Urothelium cell line (cell line): ENCODE measurements at regions not wholly inside any gene's neighbourhood (a gene's known extent, or its start where the extent isn't known, plus 50 kb on each side); places are given as distances from the start of the nearest gene placed in this dataset.

Experiments used
- DNase-seq: peaks from one replicate; pipeline ENCODE4 v3.0.0; 2011; ENCODE audit warnings: low spot score, mixed read lengths
- FAIRE-seq: peaks from 2 replicates; lab custom pipeline; 2011; peaks lifted over from hg19 to GRCh38; lab: Jason Lieb, UNC

DNA sequence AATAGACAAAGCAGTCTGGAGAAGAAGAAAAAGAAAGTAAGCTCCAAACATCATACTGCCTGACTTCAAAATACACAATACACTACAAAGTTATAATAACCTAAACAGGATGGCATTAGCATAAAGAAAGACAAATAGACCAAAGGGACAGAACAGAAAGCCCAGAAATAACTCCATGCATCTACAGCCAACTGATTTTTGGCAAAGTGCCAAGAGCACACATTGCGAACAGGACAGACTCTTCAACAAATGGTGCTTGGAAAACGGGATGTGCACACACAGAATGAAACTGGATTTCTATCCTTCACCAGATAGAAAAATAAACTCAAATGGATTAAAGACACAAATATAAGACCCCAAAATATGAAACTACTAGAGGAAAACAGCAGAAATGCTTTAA is 66.6 kb upstream of the SPATA31E1 start:
- no peak for DNase-seq
- FAIRE-seq: no peak

DNA sequence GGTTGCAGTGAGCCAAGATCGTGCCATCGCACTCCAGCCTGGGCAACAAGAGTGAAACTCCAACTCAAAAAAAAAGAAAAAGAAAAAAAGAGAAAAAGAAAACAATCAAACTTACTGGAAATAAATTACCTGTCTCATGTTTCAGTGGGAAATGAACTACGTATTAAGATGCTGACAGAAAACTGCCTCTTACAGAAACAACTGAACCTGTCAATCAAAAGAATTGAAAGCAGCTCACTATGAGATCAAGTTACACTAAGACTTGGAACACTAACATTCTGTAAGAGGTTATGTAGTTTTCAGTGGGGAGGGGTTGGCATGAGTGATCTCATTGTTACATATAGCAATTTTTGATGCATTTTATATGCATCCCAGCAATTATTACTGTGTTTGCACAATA is 64.4 kb upstream of the SPATA31E1 start:
- no peak for FAIRE-seq

DNA sequence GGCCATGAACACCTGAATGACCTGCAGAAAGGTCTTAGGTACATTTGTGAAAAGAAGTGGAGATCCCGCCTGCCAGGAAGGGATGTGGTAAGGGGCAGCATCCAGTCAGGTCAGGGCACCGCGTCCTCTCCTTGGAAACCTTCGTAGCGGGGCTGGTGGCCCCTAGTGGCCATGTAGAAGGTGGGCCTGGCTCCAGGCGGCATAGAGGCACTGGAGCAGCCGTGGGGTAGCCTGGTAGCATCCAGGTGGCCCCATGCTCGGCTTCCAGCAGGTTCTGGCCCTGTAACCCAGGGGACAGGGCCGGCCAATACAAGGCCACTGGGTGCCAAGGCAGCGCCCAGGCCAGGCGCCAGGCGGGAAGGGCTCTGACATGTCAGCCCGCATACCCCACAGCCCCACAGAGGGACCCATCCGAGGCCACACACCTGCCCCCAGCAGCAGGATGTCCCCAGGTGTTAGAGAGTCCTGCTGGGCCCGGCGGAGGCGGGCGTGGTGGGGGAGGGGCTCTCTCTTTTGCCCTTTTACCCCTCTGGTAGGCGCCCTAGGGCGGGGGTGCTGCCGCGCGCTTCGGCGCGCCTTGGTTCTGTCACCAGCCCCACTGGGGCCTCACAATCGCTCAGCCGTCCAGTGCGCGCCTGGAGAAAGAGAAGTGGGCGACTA is 58.3 kb upstream of the SPATA31E1 start:
- DNase-seq: no peak
- FAIRE-seq: no peak

More for the DNA sequence above, 64.4 kb upstream of the SPATA31E1 start:
- no peak for DNase-seq

DNA sequence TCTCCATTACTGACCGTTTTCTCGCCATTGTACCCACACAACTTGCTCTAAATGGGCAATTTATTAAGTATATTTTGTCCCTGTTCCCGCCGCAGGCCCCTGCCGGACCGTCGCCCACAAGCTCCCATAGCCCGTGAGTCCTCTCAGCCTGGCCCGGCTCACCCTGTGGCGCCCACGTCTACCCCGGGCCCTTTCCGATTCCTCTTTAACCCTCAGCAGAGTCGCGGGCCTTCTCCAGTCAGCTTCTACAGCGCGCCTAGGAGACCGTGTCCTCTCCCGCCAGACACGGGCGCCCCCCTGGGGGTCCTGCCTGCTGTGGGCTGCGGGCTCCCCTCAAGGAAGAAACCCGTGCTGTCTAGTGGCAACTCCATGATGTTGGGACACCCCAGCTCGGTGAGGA is 57.8 kb upstream of the SPATA31E1 start:
- FAIRE-seq (no peak), DNase-seq (no peak)

DNA sequence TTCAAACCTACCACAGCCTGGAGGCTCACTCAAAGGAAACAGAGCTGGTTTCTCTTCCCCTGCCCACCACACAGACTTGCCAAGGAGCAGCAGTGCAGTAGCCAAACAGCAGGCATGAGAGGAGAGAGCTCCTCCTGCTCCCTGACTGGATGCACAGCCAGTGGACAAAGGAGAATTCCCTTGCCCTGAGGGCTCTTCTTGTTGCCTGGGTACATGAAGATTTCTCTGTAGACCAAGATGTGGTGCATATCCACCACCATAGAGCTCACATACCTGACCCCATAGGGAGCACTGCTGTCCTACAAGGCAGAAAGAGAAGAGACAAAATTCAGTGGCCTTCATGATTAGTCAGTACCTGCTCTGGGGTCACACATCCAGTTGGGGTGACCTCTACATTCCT is 56.3 kb upstream of the SPATA31E1 start:
- FAIRE-seq (no peak), DNase-seq (no peak)

DNA sequence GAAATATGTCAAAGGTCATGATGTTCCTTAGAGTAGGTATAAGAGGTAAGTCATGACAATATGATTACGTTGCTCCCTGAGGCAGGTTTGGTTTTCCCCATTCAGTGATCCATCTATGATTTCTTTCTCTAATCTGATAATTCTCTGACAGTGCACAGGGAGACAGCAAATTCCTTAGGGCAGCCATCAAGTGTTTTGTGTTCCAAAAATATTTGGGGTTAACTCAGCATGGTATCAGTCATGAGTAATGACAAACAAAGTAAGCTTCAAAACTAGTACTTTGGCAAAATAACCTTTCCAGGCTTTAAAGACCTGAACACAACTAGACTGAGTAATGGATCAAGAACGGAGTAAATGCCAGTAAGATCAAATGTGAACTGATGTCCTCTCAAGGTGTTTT is 55.3 kb upstream of the SPATA31E1 start:
- no peak for DNase-seq
- no peak for FAIRE-seq

DNA sequence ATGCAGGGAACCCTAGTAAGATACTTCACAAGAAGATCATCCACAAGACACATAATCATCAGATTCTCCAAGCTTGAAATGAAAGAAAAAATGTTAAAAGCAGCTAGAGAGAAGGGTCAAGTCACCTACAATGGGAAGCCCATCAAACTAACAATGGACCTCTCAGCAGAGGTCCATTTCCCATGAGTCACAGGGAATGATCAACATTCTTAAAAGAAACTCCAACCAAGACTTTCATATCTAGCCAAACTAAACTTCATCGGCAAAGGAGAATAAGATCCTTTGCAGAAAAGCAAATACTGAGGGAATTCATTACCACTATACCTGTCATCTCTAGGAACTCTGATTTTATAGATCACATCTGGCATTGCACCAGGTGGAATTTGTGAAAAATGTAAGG is 52.9 kb upstream of the SPATA31E1 start:
- FAIRE-seq (no peak), DNase-seq (no peak)

DNA sequence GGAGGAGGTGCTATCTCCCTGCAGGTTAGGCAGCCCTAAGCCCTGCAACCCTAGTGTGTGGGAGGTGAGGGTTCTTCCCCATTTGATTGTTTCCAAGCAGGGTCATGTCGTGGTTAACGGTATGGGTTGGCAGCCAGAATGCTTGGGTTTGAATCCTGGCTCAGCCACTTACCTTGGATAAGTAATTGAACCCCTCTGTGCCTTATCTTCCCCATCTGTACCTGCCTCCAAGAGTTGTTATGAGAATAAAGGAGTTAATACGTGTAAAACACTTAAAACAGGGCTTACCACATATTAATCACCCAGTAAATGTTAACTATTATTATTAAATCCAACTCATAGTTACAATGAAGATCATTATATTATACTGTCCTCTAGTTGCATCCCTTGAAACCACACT is 52.2 kb upstream of the SPATA31E1 start:
- DNase-seq: no peak
- FAIRE-seq: peak; percentile 44

DNA sequence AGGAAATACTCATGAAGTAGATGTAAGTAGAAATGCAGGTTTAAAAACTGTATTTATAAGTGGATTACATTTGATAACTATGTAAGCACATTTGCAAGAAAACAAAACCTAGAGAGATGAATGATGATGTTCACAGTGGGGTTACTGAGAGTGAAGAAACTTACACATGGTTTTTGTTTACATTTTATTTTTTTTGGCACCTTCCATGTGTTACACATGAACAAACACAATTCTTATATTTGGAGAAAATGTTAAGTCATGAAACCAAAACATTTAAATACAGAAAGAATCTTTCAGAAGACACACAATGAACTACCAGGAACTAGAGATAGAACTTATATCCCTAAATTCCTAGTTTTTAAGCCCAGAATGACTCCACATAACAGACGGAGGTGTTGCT is 51.5 kb upstream of the SPATA31E1 start:
- no peak for FAIRE-seq
- DNase-seq: no peak
